ENCODE measurements at regions not wholly inside any gene's neighbourhood (a gene's known extent, or its start where the extent isn't known, plus 50 kb on each side); places are given as distances from the start of the nearest gene placed in this dataset.
"Not testable (repeated sequence)": the region's sequence is repeated elsewhere in the genome, so short reads cannot be mapped to it uniquely, and the experiment has no call there.

GRCh38 chr16:26510924-26511323, 555.8 kb upstream of the C16orf82 start:
- DNase-seq, result no peak

DNA sequence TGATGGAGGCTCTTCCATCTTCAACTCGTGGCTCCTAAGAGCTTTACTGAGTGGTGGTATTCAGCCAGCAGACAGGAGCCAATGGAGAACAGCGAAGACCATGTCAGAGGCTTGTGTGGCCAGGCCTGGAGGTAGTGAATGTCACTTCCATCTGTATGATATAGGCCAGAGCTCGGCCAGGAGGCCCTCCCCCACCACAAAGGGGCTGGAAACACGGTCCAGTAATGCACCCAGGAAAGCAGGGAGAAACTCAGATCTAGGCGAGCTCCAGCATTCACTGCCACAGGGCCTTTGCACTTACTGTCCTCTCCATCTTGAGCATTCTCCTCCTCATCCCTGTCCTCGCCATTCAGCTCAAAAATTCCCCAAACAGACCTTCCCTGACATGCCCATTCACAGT, 555.3 kb upstream of the C16orf82 start:
- DNase-seq, result no peak

DNA sequence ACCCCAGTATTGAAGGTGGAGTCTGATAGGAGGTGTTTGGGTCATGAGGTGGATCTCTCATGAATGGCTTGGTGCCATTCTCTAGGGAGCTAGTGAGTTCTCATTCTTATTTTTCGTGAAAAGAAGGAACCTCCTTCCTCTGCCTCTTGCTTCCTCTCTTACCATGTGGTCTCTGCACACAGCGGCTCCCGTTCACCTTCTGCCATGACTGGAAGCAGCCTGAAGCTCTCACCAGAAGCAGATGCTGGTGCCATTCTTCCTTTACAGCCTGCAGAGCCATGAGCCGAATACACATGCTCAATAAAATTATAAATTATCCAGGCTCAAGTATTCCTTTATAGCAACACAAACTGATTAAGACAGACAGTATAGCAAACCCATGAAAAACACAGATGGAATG, 545.1 kb upstream of the C16orf82 start:
- DNase-seq, result no peak

GRCh38 chr16:26524281-26524680, 542.4 kb upstream of the C16orf82 start:
- no peak for DNase-seq

- DNase-seq, result no peak
Observed at GRCh38 chr16:26524846-26525245, 541.9 kb upstream of the C16orf82 start.

DNA sequence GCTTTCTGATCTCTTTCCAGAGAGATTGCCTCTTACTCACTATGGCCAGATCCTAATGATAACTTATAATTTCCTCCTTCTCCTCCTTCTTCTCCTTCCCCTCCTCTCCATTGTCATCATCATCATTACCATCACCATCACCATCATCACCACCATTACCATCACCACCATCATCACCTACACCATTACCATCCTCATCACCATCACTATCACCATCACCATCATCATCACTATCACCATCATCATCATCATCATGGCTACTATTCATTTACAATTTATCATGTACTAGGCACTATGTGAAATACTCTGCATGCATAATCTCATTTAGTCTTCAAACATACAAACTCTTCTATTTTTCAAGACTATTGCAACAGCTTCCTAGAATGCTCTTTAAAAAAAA, 540.9 kb upstream of the C16orf82 start:
- DNase-seq, result no peak

DNA sequence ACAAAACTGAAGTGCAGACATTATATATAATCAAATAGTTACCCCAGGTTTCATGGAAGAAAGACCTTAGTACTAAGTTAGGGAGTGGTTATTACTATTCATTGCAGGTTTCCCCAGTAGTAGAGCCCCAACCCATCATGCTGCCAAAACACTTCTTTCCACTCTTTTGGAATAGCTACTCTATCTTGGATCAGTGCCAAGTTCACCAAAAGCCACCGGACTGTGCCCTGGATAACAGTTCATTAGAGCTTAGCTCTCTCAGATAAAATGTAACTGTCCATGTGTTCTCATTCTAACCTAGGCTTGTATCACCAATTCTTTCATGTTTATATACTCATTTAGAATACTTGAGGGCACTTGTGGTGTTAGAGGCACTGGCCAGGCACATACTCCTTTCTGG, 540.1 kb upstream of the C16orf82 start:
- DNase-seq, result no peak

DNA sequence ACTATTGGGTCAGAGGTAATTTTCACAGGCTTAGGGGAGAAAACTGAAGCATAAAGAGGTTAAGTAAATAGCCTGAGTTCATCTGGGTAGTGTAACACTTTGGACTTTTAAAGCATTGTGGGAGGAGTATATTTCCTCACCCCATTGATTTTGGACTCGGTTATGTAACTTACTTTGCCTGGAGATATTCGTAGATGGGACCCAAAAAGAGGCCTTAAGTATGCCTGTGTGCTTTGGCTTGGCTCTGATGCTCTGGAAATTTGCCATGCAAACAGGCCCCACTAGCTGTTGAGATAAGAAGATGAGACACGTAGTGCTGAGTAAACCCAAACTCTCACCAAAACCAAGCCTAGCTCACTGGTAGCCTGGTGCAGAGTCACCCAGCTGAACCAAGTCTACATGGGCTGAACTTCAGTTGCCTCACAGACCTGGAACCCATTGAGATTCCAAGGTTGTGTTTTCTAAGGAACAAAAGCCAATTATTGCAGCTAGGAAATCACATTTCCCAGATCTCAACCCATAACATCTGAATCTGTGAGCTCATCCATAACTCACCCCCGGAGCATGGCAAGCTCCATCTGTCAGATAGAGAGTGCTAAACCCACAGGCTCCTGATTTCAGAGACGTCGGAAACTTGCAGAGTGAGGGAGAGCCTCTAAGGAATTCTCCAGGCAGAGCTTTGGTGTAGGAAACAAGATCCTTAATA, 536.0 kb upstream of the C16orf82 start:
- DNase-seq, result no peak

DNA sequence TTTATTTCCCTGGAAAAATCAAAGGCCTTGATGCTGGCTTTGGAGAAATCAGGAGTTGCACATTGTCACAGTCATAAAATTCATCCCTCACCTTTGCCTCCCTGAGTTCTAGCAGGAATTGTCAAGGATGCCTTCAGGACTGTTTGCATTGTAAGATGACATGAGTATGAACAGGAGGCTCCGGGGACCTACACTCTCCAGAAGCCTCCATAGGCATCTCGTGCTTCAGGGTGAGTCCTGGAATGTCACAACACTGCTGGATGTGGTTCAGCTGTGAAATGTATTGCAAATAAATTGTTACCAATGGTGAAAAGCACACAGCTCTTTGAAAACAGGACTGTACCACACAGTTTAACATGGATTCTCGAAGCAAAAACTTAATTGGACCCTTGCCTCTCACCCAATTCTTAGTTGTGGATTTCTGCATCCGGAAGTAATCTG, 535.4 kb upstream of the C16orf82 start:
- DNase-seq, result no peak

DNA sequence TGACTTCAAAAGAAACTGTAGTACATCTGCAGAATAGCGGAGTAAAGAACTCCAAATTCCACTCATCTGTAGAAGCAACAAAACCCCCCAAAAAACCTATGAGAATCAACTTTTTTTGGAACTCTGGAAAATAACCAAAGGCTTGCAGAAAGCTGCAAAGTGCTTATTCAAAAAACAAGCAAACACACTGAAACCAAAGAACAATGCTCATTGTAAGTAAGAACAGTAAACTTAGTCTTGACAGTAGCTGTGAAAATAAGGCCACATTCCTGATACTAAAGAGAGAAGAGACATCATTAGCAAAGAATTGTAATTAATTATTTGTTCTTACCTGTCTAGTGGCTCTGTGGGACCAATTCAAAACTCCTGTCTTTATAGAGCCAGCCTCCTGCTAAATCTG, 534.3 kb upstream of the C16orf82 start:
- DNase-seq, result no peak

DNA sequence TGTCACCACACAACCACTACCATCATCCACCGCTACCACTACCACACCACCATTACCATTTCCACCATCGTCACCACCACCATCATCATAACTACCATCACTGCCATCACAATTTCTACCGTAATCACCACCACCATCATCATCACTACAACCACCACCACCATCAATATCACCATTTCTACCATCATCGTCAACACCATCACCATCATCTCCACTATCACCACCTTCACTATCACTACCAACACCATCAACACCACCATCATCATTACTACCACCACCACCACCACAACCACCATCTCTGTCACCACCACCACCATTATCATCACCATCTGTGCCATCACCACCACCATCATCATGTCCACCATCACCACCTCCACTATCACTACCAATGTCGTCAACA, 524.5 kb upstream of the C16orf82 start:
- no peak for DNase-seq

- DNase-seq, result no peak
Observed at GRCh38 chr16:26546573-26546972, 520.2 kb upstream of the C16orf82 start.

DNA sequence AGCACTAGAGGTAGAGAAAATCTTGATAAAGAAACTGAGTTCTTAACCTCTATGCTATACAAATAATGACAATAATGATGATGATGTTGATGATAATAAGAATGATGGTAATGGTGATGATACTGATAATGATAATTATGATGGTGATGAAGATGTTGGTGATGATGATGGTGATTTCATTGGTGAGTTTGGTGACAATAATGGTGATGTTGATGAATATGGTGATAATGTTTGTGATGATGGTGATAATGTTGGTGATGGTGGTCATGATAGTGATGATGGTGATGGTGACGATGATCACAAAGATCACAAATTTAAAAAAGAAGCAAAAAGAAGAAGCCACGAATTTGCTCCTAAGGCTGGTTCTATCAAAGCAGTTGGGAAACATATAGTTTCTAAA, 519.0 kb upstream of the C16orf82 start:
- DNase-seq, result no peak

- no peak for DNase-seq
Observed at GRCh38 chr16:26550111-26550610, 516.6 kb upstream of the C16orf82 start.

DNA sequence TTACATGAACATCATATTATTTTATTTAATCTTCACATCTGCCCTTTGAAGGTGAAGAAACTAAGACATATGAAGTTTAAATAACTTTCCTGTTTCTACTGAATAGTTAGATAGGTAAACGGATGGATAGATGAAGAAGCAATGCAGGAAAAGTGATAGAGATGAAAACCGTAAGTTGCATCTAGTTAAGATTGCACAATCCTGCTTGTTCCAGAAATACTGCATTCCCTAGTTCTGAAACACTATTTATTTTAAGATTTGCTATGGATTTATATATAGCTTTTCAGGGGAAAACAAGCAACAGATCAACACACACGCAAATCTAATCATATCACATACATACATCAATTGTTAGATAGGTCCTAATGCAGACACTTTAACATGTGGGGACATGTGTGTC, 512.7 kb upstream of the C16orf82 start:
- no peak for DNase-seq

GRCh38 chr16:26561303-26561702, 505.4 kb upstream of the C16orf82 start:
- no peak for DNase-seq

DNA sequence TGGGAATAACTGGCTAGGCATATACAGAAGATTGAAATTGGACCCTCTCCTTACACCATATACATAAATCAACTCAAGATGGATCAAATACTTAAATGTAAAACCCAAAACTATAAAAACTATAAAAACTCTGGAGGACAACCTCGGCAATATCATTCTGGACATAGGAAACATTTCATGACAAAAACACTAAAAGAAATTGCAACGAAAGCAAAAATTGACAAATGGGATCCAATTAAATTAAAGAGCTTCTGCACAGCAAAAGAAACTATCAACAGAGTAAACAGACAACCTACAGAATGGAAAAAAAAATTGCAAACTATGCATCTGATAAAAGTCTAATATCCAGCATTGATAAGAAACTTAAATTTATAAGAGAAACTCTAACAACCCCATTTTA, 503.7 kb upstream of the C16orf82 start:
- DNase-seq, result no peak

- DNase-seq, result no peak
Observed at GRCh38 chr16:26567356-26567755, 499.4 kb upstream of the C16orf82 start.

DNA sequence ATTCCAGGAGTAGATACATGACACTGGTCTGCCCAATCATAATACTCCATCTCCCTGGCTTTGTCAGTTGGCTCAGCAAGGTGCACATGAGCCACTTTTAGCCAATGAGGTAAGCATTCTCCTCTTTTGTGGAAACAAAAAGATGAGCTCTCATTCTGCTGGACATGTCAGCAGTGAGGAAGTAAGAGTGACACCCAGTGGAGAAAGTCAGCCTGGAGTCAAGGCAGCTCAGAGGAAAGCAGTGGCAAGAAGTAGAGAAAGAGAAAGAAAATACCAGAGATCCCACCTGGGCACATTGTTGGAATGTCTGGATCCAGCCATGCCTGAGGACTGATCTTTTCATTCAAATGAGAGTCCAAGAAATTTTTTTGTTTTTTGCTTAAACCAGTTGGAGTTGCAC, 496.9 kb upstream of the C16orf82 start:
- DNase-seq, result no peak

DNA sequence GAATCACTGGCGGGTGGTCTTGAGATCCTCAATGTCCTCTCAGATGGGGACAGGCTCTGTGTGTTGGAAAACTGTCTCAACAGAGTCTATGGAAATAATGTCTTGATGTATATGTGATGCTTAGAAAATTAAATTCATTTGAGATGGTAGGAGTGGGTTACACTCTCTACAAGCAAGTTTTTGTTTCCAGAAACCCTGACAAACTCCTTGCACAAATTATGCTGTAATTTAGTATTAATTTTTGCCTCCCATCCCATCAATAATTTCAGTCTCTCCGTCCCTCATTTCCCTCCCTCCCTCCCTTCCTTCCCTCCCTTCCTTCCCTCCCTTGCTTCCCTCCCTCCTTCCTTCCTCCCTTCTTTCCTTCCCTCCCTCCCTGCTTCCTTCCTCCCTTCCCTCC, 488.0 kb upstream of the C16orf82 start:
- DNase-seq, result no peak

- no peak for DNase-seq
Observed at GRCh38 chr16:26583803-26584202, 482.9 kb upstream of the C16orf82 start.

DNA sequence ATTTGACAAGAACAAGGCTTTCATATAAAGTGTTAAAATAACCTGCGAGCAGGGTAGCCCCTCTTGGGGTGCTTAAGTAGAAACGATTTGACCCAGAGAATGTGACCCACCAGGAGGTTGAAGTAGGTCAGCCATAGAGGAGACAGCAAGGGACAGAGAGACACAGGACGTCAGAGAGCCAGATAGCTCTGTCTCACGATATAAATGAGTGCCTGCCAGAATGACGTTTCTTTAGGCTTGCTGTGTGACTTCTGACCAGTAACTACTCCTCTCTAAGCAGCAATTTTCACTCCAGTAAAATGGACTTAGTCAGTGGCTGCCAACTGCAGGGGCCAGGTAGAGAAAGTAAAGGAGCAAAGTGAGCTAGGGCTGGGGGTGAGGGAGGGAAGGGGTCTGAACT, 473.0 kb upstream of the C16orf82 start:
- DNase-seq, result no peak

DNA sequence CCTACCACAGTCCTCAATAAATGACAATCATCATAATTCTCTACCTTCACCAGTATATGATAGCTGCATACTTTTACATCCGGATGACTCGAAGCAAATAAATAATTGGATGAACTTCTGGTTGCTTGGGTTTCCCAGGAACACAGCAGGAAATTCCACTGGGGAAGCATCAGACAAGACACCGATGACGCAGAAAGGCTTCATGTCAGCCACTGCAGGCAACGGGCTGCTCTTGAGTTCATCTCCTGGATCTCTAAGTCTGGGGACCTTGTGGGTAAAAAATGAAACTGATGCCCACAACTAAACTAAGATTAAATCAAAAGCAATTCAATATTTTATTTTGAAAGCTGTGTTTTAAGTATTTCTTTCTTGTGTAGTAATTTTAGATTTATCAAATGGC, 472.1 kb upstream of the C16orf82 start:
- DNase-seq, result no peak

DNA sequence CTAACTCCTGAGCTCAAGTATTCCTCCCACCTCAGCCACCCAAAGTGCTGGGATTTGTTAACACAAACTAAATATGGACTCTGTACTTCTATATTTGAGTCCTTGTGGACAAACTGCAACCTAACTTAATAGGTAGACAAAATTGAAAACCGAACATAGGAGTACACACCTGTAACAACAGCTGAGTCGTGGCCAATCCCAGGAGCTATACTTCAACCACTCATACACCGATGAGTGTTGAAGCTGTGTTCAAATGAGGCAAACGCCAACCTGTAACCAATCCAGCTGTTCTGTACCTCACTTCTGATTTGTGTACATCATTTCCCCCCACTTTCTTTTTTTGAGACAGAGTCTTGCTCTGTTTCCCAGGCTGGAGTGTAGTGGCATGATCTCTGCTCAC, 471.5 kb upstream of the C16orf82 start:
- no peak for DNase-seq

DNA sequence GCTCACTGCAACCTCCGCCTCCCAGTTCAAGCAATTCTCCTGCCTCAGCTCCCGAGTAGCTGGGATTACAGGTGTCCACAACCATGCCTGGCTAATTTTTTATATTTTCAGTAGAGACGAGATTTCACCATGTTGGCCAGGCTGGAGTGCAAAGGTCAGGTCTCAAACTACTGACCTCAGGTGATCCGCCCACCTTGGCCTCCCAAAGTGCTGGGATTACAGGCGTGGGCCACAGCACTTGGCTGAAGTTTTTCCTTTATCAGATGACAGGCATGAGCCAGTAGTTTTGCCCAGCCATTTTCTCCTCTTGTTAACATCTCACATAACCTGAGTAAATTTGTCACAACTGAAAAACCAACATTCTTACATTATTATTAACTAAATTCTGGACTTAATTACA, 470.7 kb upstream of the C16orf82 start:
- not testable (repeated sequence) for DNase-seq

Measured in fibroblast of skin of right quadriceps (primary cell).